H9 (cell line): ENCODE measurements at regions not wholly inside any gene's neighbourhood (a gene's known extent, or its start where the extent isn't known, plus 50 kb on each side); places are given as distances from the start of the nearest gene placed in this dataset.

Experiments
- DNase-seq: peaks from one replicate; pipeline ENCODE4 v3.0.0-alpha.2; 2017
- H2AFZ ChIP-seq: one replicate; pipeline ENCODE4 v1.6.1; 2013; ENCODE audit warnings: mild to moderate bottlenecking, low read length, control low read depth, moderate library complexity
- H2AK5ac ChIP-seq: 2 replicates; pipeline ENCODE4 v1.6.1; 2013; ENCODE audit warnings: low read length, control low read depth, mixed read lengths; ENCODE audit not compliant: insufficient read length
- H2BK120ac ChIP-seq: one replicate; pipeline ENCODE4 v1.6.1; 2013; ENCODE audit warnings: low read depth, mild to moderate bottlenecking, low read length, control low read depth, inconsistent platforms; ENCODE audit not compliant: poor library complexity, severe bottlenecking
- H2BK12ac ChIP-seq: 2 replicates; pipeline ENCODE4 v1.6.1; 2013; ENCODE audit warnings: low read length, control low read depth, mixed read lengths, low read depth; ENCODE audit not compliant: insufficient read length
- H2BK15ac ChIP-seq: 2 replicates; pipeline ENCODE4 v1.6.1; 2013; ENCODE audit warnings: low read depth, low read length, control low read depth
- H2BK20ac ChIP-seq: one replicate; pipeline ENCODE4 v1.6.1; 2013; ENCODE audit warnings: low read depth, mild to moderate bottlenecking, low read length, control low read depth, inconsistent platforms; ENCODE audit not compliant: poor library complexity, severe bottlenecking
- H2BK5ac ChIP-seq: 2 replicates; pipeline ENCODE4 v1.6.1; 2013; ENCODE audit warnings: low read length, control low read depth, mixed read lengths; ENCODE audit not compliant: insufficient read length
- H3K14ac ChIP-seq: 2 replicates; pipeline ENCODE4 v1.6.1; 2013; ENCODE audit warnings: low read length, control low read depth; ENCODE audit not compliant: insufficient read depth
- H3K18ac ChIP-seq: 2 replicates; pipeline ENCODE4 v1.6.1; 2013; ENCODE audit warnings: low read depth, mild to moderate bottlenecking, mixed read lengths, low read length, control low read depth; ENCODE audit not compliant: insufficient read length
- H3K23ac ChIP-seq: 2 replicates; pipeline ENCODE4 v1.6.1; 2013; ENCODE audit warnings: low read length, control low read depth, mixed read lengths, low read depth; ENCODE audit not compliant: insufficient read length
- H3K23me2 ChIP-seq: 2 replicates; pipeline ENCODE4 v1.6.1; 2013; ENCODE audit warnings: low read depth, mild to moderate bottlenecking, mixed read lengths, low read length, control low read depth; ENCODE audit not compliant: insufficient read length, poor library complexity, severe bottlenecking
- H3K27ac ChIP-seq: 2 replicates; pipeline ENCODE4 v1.5.1; 2013; ENCODE audit warnings: low read length, control low read depth, mixed read lengths, low read depth; ENCODE audit not compliant: insufficient read length
- H3K27me3 ChIP-seq: 2 replicates; pipeline ENCODE4 v1.6.1; 2013; ENCODE audit warnings: low read length, control low read depth, inconsistent platforms; ENCODE audit not compliant: insufficient read depth
- H3K4ac ChIP-seq: 2 replicates; pipeline ENCODE4 v1.6.1; 2013; ENCODE audit warnings: low read depth, mild to moderate bottlenecking, control low read depth, inconsistent platforms, low read length, moderate library complexity
- H3K4me1 ChIP-seq: 2 replicates; pipeline ENCODE4 v1.6.1; 2013; ENCODE audit warnings: low read length, control low read depth, inconsistent platforms; ENCODE audit not compliant: insufficient read depth
- H3K4me2 ChIP-seq: 2 replicates; pipeline ENCODE4 v1.6.1; 2013; ENCODE audit warnings: low read length, control low read depth, mixed read lengths; ENCODE audit not compliant: insufficient read length, insufficient read depth
- H3K56ac ChIP-seq: 2 replicates; pipeline ENCODE4 v1.6.1; 2013; ENCODE audit warnings: low read depth, mild to moderate bottlenecking, mixed read lengths, low read length, control low read depth; ENCODE audit not compliant: insufficient read length
- H3K79me1 ChIP-seq: 2 replicates; pipeline ENCODE4 v1.6.1; 2013; ENCODE audit warnings: low read depth, mild to moderate bottlenecking, moderate library complexity, low read length, control low read depth, inconsistent platforms; ENCODE audit not compliant: insufficient read depth, poor library complexity, severe bottlenecking
- H3K79me2 ChIP-seq: 2 replicates; pipeline ENCODE4 v1.6.1; 2013; ENCODE audit warnings: low read length, control low read depth, inconsistent platforms; ENCODE audit not compliant: insufficient read depth
- H3K9ac ChIP-seq: 2 replicates; pipeline ENCODE4 v1.6.1; 2013; ENCODE audit warnings: low read length, control low read depth, mixed read lengths; ENCODE audit not compliant: insufficient read length; ENCODE audit errors: extremely low read depth
- H3K9me3 ChIP-seq: one replicate; pipeline ENCODE4 v1.6.1; 2013; ENCODE audit warnings: low read depth, low read length, inconsistent platforms; ENCODE audit not compliant: control insufficient read depth
- H3T11ph ChIP-seq: one replicate; pipeline ENCODE4 v1.6.1; 2013; ENCODE audit warnings: mild to moderate bottlenecking, low read length, control low read depth, inconsistent platforms
- H4K20me1 ChIP-seq: one replicate; pipeline ENCODE4 v1.6.1; 2013; ENCODE audit not compliant: control insufficient read depth, insufficient read length, insufficient read depth
- H4K5ac ChIP-seq: 2 replicates; pipeline ENCODE4 v1.6.1; 2013; ENCODE audit warnings: low read depth, mild to moderate bottlenecking, mixed read lengths, low read length, control low read depth; ENCODE audit not compliant: insufficient read length
- H4K8ac ChIP-seq: replicated peaks from 2 replicates; pipeline ENCODE4 v1.6.1; 2013; ENCODE audit warnings: low read length, control low read depth, mixed read lengths, low read depth; ENCODE audit not compliant: insufficient read length
- H4K91ac ChIP-seq: 2 replicates; pipeline ENCODE4 v1.6.1; 2013; ENCODE audit warnings: low read depth, mild to moderate bottlenecking, moderate library complexity, mixed read lengths, low read length, control low read depth; ENCODE audit not compliant: insufficient read length
- H3K27ac Mint-ChIP-seq, 3 experiments: 2 replicates in 2 of 3; 3 replicates in 1 of 3; pipeline ENCODE4 v1.8.0; 2020 to 2021; ENCODE audit warnings: mixed read lengths in 3 of 3, mild to moderate bottlenecking in 1 of 3, moderate library complexity in 1 of 3
- H3K27me3 Mint-ChIP-seq: 2 replicates; pipeline ENCODE4 v1.8.0; 2021; ENCODE audit warnings: low read depth, mild to moderate bottlenecking, moderate library complexity, mixed read lengths
- H3K36me3 Mint-ChIP-seq, 3 experiments: 2 replicates in 2 of 3; 3 replicates in 1 of 3; pipeline ENCODE4 v1.8.0; 2020 to 2021; ENCODE audit warnings: low read depth in 3 of 3, mixed read lengths in 3 of 3; ENCODE audit not compliant: insufficient read depth in 1 of 3
- H3K4me1 Mint-ChIP-seq, 2 experiments: 2 replicates each; pipeline ENCODE4 v1.8.0; 2020; ENCODE audit warnings: mixed read lengths in 2 of 2
- H3K4me3 Mint-ChIP-seq, 2 experiments: 2 replicates in 1 of 2; 3 replicates in 1 of 2; pipeline ENCODE4 v1.8.0; 2020 to 2021; ENCODE audit warnings: mild to moderate bottlenecking in 2 of 2, mixed read lengths in 2 of 2, moderate library complexity in 1 of 2
- H3K9me3 Mint-ChIP-seq, 2 experiments: 2 replicates in 1 of 2; 3 replicates in 1 of 2; pipeline ENCODE4 v1.8.0; 2020; ENCODE audit warnings: mild to moderate bottlenecking in 2 of 2, mixed read lengths in 2 of 2, moderate library complexity in 1 of 2
- CTCF ChIP-seq: fragments of 200-600 bp; sonication (generic); conservative IDR thresholded peaks from 3 replicates; pipeline ENCODE4 v1.8.0; 2021; ENCODE audit warnings: antibody characterized with exemption, mild to moderate bottlenecking
- WGBS: extraction: QIAGEN DNeasy Blood & Tissue Kit; methylation state at CpG from one replicate; pipeline ENCODE4 v1.1.7; 2013; ENCODE audit warnings: missing lambda C conversion rate, low lambda C conversion rate, mixed read lengths; ENCODE audit not compliant: insufficient read length; ENCODE audit errors: extremely low coverage; 5-methylcytosine and 5-hydroxymethylcytosine counted together

DNA sequence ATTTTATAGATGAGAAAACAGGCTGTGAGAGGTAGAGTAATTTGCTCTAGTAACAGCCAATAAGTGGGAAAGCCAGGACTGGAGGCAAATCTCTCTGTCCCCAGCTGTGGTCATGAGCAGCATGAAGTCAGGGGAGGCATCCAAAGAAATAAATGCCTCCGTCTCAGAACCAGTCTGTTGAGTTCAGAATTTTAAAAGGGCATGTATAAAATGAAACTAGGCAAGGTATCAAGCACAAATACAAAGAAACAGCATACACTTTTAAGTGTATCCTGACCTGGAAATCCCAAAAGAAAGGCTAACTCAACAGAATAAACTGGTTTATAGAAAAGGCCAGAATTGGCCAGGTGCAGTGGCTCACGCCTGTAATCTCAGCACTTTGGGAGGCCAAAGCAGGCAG, 120.0 kb upstream of the B3GALT2 start:
- no peak overlapping the region for H3K9ac ChIP-seq
- H3K9me3 Mint-ChIP-seq, result no peaks in the 10 kb centered on the region
- no peaks in the 10 kb centered on the region for H3K27me3 Mint-ChIP-seq
- no peak overlapping the region for H4K5ac ChIP-seq
- H2BK120ac ChIP-seq, result no peak overlapping the region
- no peaks in the 10 kb centered on the region for H3K79me1 ChIP-seq
- H3T11ph ChIP-seq, result no peak overlapping the region
- H3K4me3 Mint-ChIP-seq, result no peak overlapping the region
- H3K23ac ChIP-seq, result no peak overlapping the region
- H3K27ac ChIP-seq, result no peak overlapping the region
- no peaks in the 10 kb centered on the region for H3K4me1 ChIP-seq
- H3K23me2 ChIP-seq, result no peaks in the 10 kb centered on the region
- H4K20me1 ChIP-seq, result no peaks in the 10 kb centered on the region
- H3K79me2 ChIP-seq, result no peaks in the 10 kb centered on the region
- H2AFZ ChIP-seq, result no peak overlapping the region
- no peaks in the 10 kb centered on the region for H3K27me3 ChIP-seq
- TF ChIP-seq CTCF, result no peak
- H2BK12ac ChIP-seq, result no peak overlapping the region
- H3K18ac ChIP-seq, result no peak overlapping the region
- no peaks in the 10 kb centered on the region for H3K9me3 ChIP-seq
- H2BK15ac ChIP-seq, result no peak overlapping the region
- H3K56ac ChIP-seq, result no peak overlapping the region
- H2AK5ac ChIP-seq, result no peak overlapping the region
- H3K4ac ChIP-seq, result no peak overlapping the region
- H4K8ac ChIP-seq, result no peak overlapping the region
- no CpG with 5 or more reads among the region's 2 CpGs for WGBS
- no peak overlapping the region for H2BK20ac ChIP-seq
- no peak overlapping the region for H3K14ac ChIP-seq
- no peaks in the 10 kb centered on the region for H3K36me3 Mint-ChIP-seq
- no peak for DNase-seq
- no peak overlapping the region for H3K4me2 ChIP-seq
- no peaks in the 10 kb centered on the region for H3K4me1 Mint-ChIP-seq
- no peak overlapping the region for H3K27ac Mint-ChIP-seq
- no peak overlapping the region for H2BK5ac ChIP-seq
- H4K91ac ChIP-seq, result no peak overlapping the region
